ENCODE measurements at regions not wholly inside any gene's neighbourhood (a gene's known extent, or its start where the extent isn't known, plus 50 kb on each side); places are given as distances from the start of the nearest gene placed in this dataset.

- no peak for TF ChIP-seq CTCF (IDR thresholded peaks at IDR 0.05)
- TF ChIP-seq POLR2A (IDR thresholded peaks at IDR 0.05): no peak
Observed at GRCh38 chr18:42657551-42657950, 457.9 kb downstream of the RIT2 start.
